ENCODE measurements at regions not wholly inside any gene's neighbourhood (a gene's known extent, or its start where the extent isn't known, plus 50 kb on each side); places are given as distances from the start of the nearest gene placed in this dataset.

DNA sequence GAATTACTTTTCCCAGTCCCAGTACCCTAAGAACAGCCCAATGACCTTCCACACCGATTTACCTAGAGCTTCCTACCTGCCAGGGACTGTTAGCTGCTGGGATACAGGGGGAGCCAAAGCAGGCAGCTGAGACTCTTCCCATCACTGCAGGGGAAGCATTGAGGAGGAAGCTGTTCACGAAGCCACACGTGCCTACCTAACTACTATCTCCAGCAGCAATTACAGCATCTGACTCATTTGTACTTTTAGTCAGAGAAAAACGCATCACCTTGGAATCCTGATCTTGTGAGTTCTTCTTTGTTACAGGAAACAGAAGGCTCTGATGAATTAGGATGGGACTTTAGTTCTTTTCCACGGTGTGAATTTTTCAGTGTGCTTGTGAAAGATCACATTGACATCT lies 113.7 kb upstream of the DHX40 start:
- DNase-seq: no peak

DNA sequence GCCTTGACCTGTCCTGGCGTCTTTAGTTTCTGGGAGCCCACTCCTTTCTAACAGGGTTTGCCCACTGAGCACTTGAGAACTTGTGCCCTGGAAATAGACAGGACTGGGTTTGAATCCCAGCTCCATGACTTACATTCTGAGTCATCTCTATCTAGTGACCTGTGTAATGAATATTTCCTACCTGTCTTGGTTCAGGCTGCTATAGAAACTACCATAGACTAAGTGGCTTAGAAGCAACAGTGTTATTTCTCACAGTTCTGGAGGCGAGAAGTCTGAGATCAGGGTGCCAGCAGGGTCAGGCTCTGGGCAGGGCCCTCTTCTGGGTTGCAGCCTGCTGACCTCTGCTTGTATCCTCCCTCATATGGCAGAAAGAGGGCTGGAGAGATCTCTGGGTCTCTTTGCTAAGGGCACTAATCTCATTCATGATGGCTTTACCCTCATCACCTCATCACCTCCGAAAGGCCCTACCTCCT lies 110.7 kb upstream of the DHX40 start:
- DNase-seq: no peak

DNA sequence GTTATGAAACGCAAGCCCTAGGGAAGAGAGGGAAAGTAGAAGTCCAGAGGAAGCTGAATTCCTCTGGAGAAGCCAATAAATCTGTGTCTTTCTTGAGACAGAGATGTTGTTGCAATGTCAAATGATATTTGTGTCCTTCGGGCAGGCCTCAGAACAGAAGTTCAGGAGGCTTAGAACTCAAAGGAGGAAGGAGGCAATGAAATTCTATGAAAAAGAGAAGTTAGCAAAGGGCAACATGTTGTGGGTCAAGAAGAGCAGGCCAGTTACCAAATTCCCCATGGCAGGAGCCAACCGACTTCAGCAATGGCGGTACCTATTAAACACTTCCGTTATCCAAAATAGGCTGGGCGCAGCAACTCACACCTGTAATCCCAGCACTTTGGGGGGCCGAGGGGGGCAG lies 109.0 kb upstream of the DHX40 start:
- no peak for DNase-seq

- DNase-seq: no peak
These were observed 108.3 kb upstream of the DHX40 start for GRCh38 chr17:59456923-59457615.

- DNase-seq: no peak
These were observed 103.0 kb upstream of the DHX40 start for GRCh38 chr17:59462385-59462784.

DNA sequence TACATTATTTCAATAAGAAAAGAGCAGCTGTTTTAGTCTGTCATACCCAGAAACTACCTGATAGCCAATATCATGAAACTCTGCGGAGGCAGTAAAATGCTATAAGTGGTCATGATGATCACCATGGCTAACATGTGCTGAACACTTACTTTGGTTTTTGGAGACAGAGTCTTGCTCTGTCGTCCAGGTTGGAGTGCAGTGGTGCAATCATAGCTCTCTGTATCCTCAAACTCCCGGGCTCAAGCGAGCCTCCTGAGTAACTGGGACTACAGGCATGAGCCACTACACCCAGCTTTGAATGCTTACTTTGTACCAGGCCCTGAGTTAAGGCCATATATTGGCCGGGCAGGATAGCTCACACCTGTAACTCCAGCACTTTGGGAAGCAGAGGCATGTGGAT lies 101.2 kb upstream of the DHX40 start:
- no peak for DNase-seq

DNA sequence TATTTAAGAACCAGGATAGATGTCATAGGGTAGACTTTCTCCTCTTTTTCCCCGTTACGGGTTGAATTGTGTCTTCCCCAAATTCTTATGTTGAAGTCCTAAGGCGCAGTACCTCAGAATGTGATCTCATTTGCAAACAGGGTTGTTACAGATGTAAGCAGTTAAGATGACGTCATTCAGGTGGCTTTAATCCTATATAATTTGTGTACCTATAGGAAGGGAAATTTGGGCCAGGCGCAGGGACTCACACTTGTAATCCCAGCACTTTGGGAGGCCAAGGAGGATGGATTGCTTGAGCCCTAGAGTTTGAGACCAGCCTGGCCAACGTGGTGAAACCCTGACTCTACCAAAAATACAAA lies 99.5 kb upstream of the DHX40 start:
- DNase-seq: no peak

- DNase-seq: no peak
These were observed 98.2 kb upstream of the DHX40 start for GRCh38 chr17:59466946-59467801.

DNA sequence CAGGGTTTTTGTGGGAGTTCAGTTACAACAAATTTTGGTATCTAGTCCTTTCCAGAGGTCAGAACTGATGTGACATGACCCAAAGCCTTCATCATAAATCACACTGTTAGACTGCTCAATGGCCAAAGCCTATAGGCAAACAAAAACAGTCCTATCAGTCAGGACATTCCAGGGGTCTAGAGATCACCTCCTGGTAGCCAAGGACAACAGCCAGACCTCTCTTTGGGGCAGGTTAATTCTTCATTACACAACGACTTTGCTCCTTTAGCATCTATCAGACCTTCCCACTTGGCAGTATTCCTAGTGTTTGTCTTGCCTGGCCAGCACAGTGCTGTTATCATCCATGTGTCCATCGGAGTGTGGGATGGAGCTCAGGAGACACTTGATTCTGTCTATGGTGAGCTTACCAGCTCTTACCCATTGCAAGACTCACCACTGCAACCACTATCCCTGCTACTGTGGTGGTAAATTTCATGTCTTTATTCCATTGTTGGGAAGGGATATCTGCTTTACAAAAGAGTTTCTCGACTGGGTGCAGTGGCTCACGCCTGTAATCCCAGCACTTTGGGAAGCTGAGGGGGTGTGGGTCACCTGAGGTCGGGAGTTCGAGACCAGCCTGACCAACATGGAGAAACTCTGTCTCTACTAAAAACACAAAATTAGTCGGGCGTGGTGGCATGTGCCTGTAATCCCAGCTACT lies 95.5 kb upstream of the DHX40 start:
- no peak for DNase-seq

DNA sequence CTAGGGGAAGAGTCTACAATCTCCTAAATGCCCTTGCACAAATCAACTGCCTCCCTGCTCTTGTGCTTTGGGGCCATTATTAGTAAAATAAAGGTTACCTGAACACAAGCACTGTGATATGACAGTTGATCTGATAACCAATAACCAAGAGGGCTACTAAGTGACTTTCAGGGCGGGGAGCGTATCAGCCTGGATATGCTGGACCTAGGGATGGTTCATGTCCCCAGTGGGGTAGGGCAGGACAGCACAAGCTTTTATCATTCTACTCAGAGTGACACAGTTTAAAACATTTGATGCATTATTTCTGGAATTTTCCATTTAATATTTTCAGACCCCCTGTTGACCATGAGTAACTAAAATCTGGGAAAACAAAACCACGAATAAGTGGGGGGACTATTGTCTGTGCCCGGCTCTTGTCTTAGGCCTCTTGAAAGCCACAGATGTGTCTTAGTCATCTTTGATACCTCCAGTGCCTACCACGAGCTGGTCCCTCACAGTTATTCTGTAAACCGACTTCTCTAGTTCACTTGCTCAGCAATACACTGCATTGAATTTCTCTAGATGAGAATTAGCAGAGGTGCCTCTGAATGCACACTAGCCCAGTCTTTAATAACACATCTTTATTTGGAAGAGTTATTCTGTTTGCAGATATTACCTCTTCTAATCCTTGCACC lies 94.6 kb upstream of the DHX40 start:
- no peak for DNase-seq

DNA sequence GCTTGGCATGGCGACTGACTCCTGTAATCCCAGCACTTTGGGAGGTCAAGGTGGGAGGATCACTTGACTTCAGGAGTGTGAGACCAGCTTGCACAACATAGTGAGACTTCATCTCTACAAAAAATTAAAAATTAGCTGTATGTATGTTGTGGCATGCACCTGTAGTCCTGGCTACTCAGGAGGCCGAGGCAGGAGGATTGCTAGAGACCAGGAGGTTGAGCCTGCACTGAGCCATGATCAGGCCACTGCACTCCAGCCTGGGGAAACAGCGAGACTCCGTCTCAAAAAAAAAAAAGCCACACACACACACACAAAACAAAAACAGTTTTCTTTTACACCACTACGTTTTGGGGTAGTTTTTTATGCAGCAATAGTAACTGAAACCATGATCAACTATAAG lies 89.0 kb upstream of the DHX40 start:
- no peak for DNase-seq

GRCh38 chr17:59479141-59479540 lies 86.3 kb upstream of the DHX40 start:
- DNase-seq: no peak

DNA sequence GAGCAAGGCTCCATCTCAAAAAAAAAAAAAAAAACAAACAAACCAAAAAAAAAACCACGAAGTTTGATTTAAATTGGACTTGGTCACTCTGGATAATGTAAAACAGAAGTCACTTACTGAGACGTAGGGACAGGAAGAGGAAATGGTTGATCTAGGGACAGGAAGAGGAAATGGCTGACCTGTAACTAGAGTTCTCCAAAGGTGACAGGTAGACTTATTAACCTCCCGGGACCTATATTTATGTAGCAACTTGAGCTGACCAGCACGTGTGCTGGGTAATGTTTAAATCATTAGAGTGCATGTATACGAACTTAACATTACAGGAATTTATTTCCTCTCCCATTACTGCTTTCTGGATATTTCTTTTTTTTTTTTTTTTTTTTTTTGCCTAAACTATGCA lies 81.5 kb upstream of the DHX40 start:
- no peak for DNase-seq

- no peak for DNase-seq
These were observed 80.4 kb upstream of the DHX40 start for GRCh38 chr17:59485015-59485414.

DNA sequence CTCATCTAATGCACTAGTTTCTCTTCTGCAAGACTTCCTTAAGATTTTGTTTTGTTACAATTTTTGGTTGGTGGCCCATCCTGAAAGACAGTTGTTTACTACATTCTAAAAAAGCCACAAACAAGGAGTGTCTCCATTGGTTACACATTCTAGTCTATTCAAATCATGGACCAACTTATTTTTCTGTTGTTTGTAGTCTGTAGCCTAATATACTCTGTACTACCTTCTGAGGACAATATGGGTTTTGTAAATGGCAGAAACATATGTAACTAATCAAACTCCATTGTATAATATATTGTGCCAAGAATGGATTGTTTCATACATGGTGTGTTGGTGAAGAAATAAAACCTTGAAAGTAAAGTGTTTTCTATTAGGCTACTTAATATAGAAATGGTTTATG lies 79.5 kb upstream of the DHX40 start:
- DNase-seq: no peak

DNA sequence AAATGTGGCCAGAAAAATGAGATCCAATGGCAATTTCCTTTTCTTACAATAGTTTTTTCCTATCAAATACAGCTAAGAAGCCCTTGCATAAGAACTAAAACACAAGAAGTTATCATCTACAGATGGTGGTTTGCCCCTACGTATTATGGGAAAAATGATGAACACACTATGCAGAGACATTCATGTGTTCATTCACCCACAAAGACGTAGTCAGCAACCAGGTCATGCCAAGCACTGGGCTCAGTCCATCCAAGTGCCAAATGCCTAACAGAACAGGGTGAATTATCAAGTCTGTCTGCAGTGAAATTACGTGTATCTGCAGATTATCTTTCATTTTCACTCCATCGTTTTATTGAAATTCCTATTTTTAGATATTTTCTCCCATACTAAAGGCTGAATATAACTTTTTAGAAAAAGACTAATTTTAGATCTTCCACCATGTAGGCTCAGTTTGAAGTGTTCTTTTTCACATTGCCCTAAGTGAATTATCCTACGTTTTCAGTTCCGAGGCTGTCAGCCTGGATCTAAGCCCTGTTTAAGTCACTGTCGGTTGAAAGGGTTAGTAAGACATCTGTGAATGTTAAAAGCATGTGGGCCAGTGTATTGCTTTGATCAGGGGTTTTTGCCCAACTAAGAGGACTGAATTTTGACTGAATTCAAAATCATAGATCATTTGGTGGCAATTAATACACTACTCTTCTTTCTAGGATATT lies 78.1 kb upstream of the DHX40 start:
- no peak for DNase-seq

GRCh38 chr17:59488805-59489204 lies 76.6 kb upstream of the DHX40 start:
- no peak for DNase-seq

GRCh38 chr17:59490216-59490615 lies 75.2 kb upstream of the DHX40 start:
- no peak for DNase-seq

- no peak for DNase-seq
These were observed 73.9 kb upstream of the DHX40 start for GRCh38 chr17:59491353-59492090.

GRCh38 chr17:59492091-59492451 lies 73.3 kb upstream of the DHX40 start:
- no peak for DNase-seq

- DNase-seq: no peak
These were observed 71.5 kb upstream of the DHX40 start for GRCh38 chr17:59493867-59494266.
